DMS153 (cell line): ENCODE measurements at regions not wholly inside any gene's neighbourhood (a gene's known extent, or its start where the extent isn't known, plus 50 kb on each side); places are given as distances from the start of the nearest gene placed in this dataset.
"Not testable (repeated sequence)": the region's sequence is repeated elsewhere in the genome, so short reads cannot be mapped to it uniquely, and the experiment has no call there.

ENCODE experiments used
- DNase-seq: peaks from one replicate; lab custom pipeline; 2025; lab: John Stamatoyannopoulos, UW

GRCh38 chr14:82565825-82566224 lies 1032.2 kb upstream of the SEL1L start:
- no peak for DNase-seq

- DNase-seq = no peak
These were observed 1053.6 kb upstream of the SEL1L start for GRCh38 chr14:82587226-82587625.

GRCh38 chr14:82595466-82595865 lies 1061.8 kb upstream of the SEL1L start:
- no peak for DNase-seq

- no peak for DNase-seq
These were observed 1069.1 kb upstream of the SEL1L start for GRCh38 chr14:82602794-82603193.

GRCh38 chr14:82604819-82605218 lies 1071.2 kb upstream of the SEL1L start:
- DNase-seq = no peak

- DNase-seq = no peak
These were observed 1088.3 kb upstream of the SEL1L start for GRCh38 chr14:82621881-82622450.

- DNase-seq = no peak
These were observed 1092.8 kb upstream of the SEL1L start for GRCh38 chr14:82626156-82627066.

GRCh38 chr14:82635915-82636314 lies 1102.3 kb upstream of the SEL1L start:
- DNase-seq = no peak

- DNase-seq = no peak
These were observed 1102.8 kb upstream of the SEL1L start for GRCh38 chr14:82636426-82636825.

GRCh38 chr14:82641050-82641540 lies 1107.4 kb upstream of the SEL1L start:
- DNase-seq = no peak

GRCh38 chr14:82642425-82642824 lies 1108.8 kb upstream of the SEL1L start:
- DNase-seq = no peak

- DNase-seq = no peak
These were observed 1113.6 kb upstream of the SEL1L start for GRCh38 chr14:82647088-82647810.

- no peak for DNase-seq
These were observed 1122.1 kb upstream of the SEL1L start for GRCh38 chr14:82655770-82656169.

GRCh38 chr14:82657186-82657675 lies 1123.6 kb upstream of the SEL1L start:
- no peak for DNase-seq

- no peak for DNase-seq
These were observed 1127.6 kb upstream of the SEL1L start for GRCh38 chr14:82661258-82661657.

GRCh38 chr14:82667006-82667405 lies 1133.4 kb upstream of the SEL1L start:
- DNase-seq = no peak

- no peak for DNase-seq
These were observed 1133.8 kb upstream of the SEL1L start for GRCh38 chr14:82667501-82667900.

GRCh38 chr14:82676403-82676802 lies 1142.8 kb upstream of the SEL1L start:
- no peak for DNase-seq

- no peak for DNase-seq
These were observed 1156.3 kb upstream of the SEL1L start for GRCh38 chr14:82689948-82690347.

GRCh38 chr14:82691191-82691590 lies 1157.5 kb upstream of the SEL1L start:
- DNase-seq = not testable (repeated sequence)

GRCh38 chr14:82694820-82695219 lies 1161.2 kb upstream of the SEL1L start:
- DNase-seq = no peak

- DNase-seq = no peak
These were observed 1170.6 kb upstream of the SEL1L start for GRCh38 chr14:82704218-82704617.
